K562 (cell line): ENCODE measurements at regions not wholly inside any gene's neighbourhood (a gene's known extent, or its start where the extent isn't known, plus 50 kb on each side); places are given as distances from the start of the nearest gene placed in this dataset.

Experiments used
- BMI1 ChIP-seq: fragments of 150-350 bp; IDR thresholded peaks from 2 replicates; pipeline ENCODE4 v1.6.1; 2014; ENCODE audit warnings: low read length
- C11orf30 ChIP-seq: fragments of 450-650 bp; IDR thresholded peaks from 2 replicates; pipeline ENCODE4 v1.6.1; 2016; ENCODE audit warnings: low read depth, mild to moderate bottlenecking
- CEBPB ChIP-seq: fragments of 450-650 bp; IDR thresholded peaks from 2 replicates; pipeline ENCODE4 v1.6.1; 2016; ENCODE audit warnings: missing genetic modification characterization, missing compliant biosample characterization
- DDX20 ChIP-seq: fragments of 450-650 bp; IDR thresholded peaks from 2 replicates; pipeline ENCODE4 v1.6.1; 2016; ENCODE audit warnings: missing genetic modification characterization, low read depth, mild to moderate bottlenecking, missing compliant biosample characterization, moderate library complexity
- DMBX1 ChIP-seq: fragments of 250-450 bp; sonication (Bioruptor Pico); IDR thresholded peaks from 2 replicates; pipeline ENCODE4 v1.8.0; 2022; ENCODE audit warnings: inconsistent platforms, mild to moderate bottlenecking, moderate library complexity, borderline replicate concordance
- HOXB6 ChIP-seq: fragments of 250-450 bp; sonication (Bioruptor Pico); IDR thresholded peaks from 2 replicates; pipeline ENCODE4 v1.5.1; 2022; ENCODE audit warnings: mild to moderate bottlenecking, borderline replicate concordance
- ID3 ChIP-seq, 2 experiments: fragments of 250-450 bp in 1 of 2; fragments of 450-650 bp in 1 of 2; sonication (Bioruptor Pico) in 1 of 2; IDR thresholded peaks; 2 replicates each; pipeline versions ENCODE4 v1.6.1 to v1.8.0; 2016 to 2021; ENCODE audit warnings: mild to moderate bottlenecking in 2 of 2, moderate library complexity in 2 of 2, missing compliant biosample characterization in 1 of 2, missing genetic modification characterization in 1 of 2
- KDM5B ChIP-seq: fragments of 200-600 bp; sonication (generic); IDR thresholded peaks from 2 replicates; pipeline ENCODE4 v1.6.1; 2012; ENCODE audit warnings: low read depth, mild to moderate bottlenecking, moderate library complexity, low read length, control low read depth, inconsistent platforms; ENCODE audit not compliant: insufficient replicate concordance
- NCOA1 ChIP-seq: fragments of 450-650 bp; IDR thresholded peaks from 2 replicates; pipeline ENCODE4 v1.6.1; 2016; ENCODE audit warnings: low read depth
- SMARCA4 ChIP-seq: fragments of 450-650 bp; IDR thresholded peaks from 2 replicates; pipeline ENCODE4 v1.6.1; 2016
- SRF ChIP-seq, 2 experiments: fragments of 250-450, 450-650 bp in 1 of 2; sonication (Bioruptor Pico) in 1 of 2; sonication (generic) in 1 of 2; formaldehyde crosslinking; IDR thresholded peaks; 2 replicates each; pipeline versions ENCODE4 v1.5.0 to v1.5.1; 2020 to 2022; ENCODE audit warnings: mild to moderate bottlenecking in 1 of 2, missing genetic modification reagents in 1 of 2
- STAG1 ChIP-seq: sonication (generic); formaldehyde crosslinking; IDR thresholded peaks from 2 replicates; pipeline ENCODE4 v1.5.0; 2020; ENCODE audit warnings: missing genetic modification reagents, borderline replicate concordance
- THAP12 ChIP-seq: fragments of 250-450 bp; sonication (Bioruptor Pico); IDR thresholded peaks from 2 replicates; pipeline ENCODE4 v1.9.0; 2021; ENCODE audit warnings: mild to moderate bottlenecking, inconsistent platforms
- TRIM25 ChIP-seq: fragments of 450-650 bp; IDR thresholded peaks from 2 replicates; pipeline ENCODE4 v1.7.0; 2016; ENCODE audit warnings: borderline replicate concordance
- TSHZ1 ChIP-seq: fragments of 250-450 bp; sonication (Bioruptor Pico); IDR thresholded peaks from 2 replicates; pipeline ENCODE4 v1.4.0; 2020; ENCODE audit warnings: mild to moderate bottlenecking, moderate library complexity
- XRCC5 ChIP-seq: fragments of 200-400 bp; formaldehyde crosslinking; IDR thresholded peaks from 2 replicates; pipeline ENCODE4 v1.6.1; 2017; ENCODE audit warnings: low read depth, mild to moderate bottlenecking, low read length
- ZBTB1 ChIP-seq: sonication (generic); formaldehyde crosslinking; IDR thresholded peaks from 2 replicates; pipeline ENCODE4 v1.8.1; 2023; ENCODE audit warnings: missing genetic modification reagents, low read depth, mild to moderate bottlenecking, borderline replicate concordance
- ZKSCAN3 ChIP-seq: fragments of 250-450 bp; sonication (Bioruptor Pico); IDR thresholded peaks from 2 replicates; pipeline ENCODE4 v1.4.0; 2020
- ZNF175 ChIP-seq: fragments of 200-800 bp; sonication (Bioruptor generic); IDR thresholded peaks from 2 replicates; pipeline ENCODE4 v1.6.1; 2016; ENCODE audit warnings: low read depth, mild to moderate bottlenecking, missing genetic modification characterization, missing compliant biosample characterization
- ZNF766 ChIP-seq: fragments of 200-800 bp; sonication (Bioruptor generic); conservative IDR thresholded peaks from 2 replicates; pipeline ENCODE4 v1.6.1; 2016; ENCODE audit warnings: missing genetic modification characterization, missing compliant biosample characterization
- ZSCAN29 ChIP-seq: fragments of 450-650 bp; IDR thresholded peaks from 2 replicates; pipeline ENCODE4 v1.6.1; 2017

- TF ChIP-seq C11orf30 (peak; percentile 10; the same call in 1 of the 2 replicates), XRCC5 (no peak), KDM5B (no peak), ID3 (CRISPR knock-in tag; IDR thresholded peaks at IDR 0.05) (no peak), ID3 (tag; IDR thresholded peaks at IDR 0.05) (no peak), CEBPB (peak; percentile 82), TSHZ1 (CRISPR knock-in tag) (no peak), DMBX1 (CRISPR knock-in tag) (no peak), DDX20 (tag) (no peak), SMARCA4 (no peak), STAG1 (CRISPR knock-in tag) (no peak), BMI1 (no peak), ZSCAN29 (no peak), NCOA1 (no peak), ZNF766 (CRISPR knock-in tag) (no peak), ZBTB1 (no peak), THAP12 (no peak), ZKSCAN3 (no peak), SRF (CRISPR knock-in tag; IDR thresholded peaks at IDR 0.05) (no peak), ZNF175 (no peak), HOXB6 (CRISPR knock-in tag) (no peak), TRIM25 (no peak)
These were observed 148.8 kb upstream of the LHX5 start (continued) for GRCh38 chr12:113620437-113620976.
